Activated naive CD4-positive, alpha-beta T cell treated with anti-CD3 and anti-CD28 coated beads for 36 hours (primary cell): ENCODE measurements at regions not wholly inside any gene's neighbourhood (a gene's known extent, or its start where the extent isn't known, plus 50 kb on each side); places are given as distances from the start of the nearest gene placed in this dataset.

Experiments
- CTCF ChIA-PET: fragments of 350-600 bp; sonication (Branson Sonifier 250); formaldehyde crosslinking; loops from one replicate; lab custom pipeline; 2021; ENCODE audit warnings: antibody characterized with exemption; lab: Charles Lee
- DNase-seq: peaks from one replicate; pipeline ENCODE4 v3.0.0-alpha.2; 2020
- H3K27ac Mint-ChIP-seq: one replicate; pipeline ENCODE4 v1.8.0; 2021; ENCODE audit warnings: mild to moderate bottlenecking, mixed read lengths
- H3K27me3 Mint-ChIP-seq: one replicate; pipeline ENCODE4 v1.8.0; 2021; ENCODE audit warnings: low read depth, mixed read lengths
- H3K36me3 Mint-ChIP-seq: one replicate; pipeline ENCODE4 v1.8.0; 2021; ENCODE audit warnings: low read depth, mixed read lengths
- H3K4me1 Mint-ChIP-seq: one replicate; pipeline ENCODE4 v1.8.0; 2021; ENCODE audit warnings: low read depth, mixed read lengths
- H3K4me3 Mint-ChIP-seq: one replicate; pipeline ENCODE4 v1.8.0; 2021; ENCODE audit warnings: mild to moderate bottlenecking, moderate library complexity, mixed read lengths
- H3K9me3 Mint-ChIP-seq: one replicate; pipeline ENCODE4 v1.8.0; 2021; ENCODE audit warnings: mixed read lengths
- intact Hi-C: fragments of 100-400 bp; cut with micrococcal nuclease; formaldehyde crosslinking; loops from one replicate; pipeline ENCODE4 v1.15.1; 2023

- DNase-seq, result no peak
- intact Hi-C loops, result no loop called here
- H3K9me3 Mint-ChIP-seq, result peaks cover 3% of the 10 kb centered on the region
- H3K27ac Mint-ChIP-seq, result no peak overlapping the region
- no peaks in the 10 kb centered on the region for H3K4me1 Mint-ChIP-seq
- CTCF ChIA-PET, result interaction anchor here (0.8 kb wide), 1 partner anchor 204 kb away, joined by 7 read pairs; no protein-coding TSS in a partner anchor
- H3K4me3 Mint-ChIP-seq, result no peak overlapping the region
- H3K36me3 Mint-ChIP-seq, result no peaks in the 10 kb centered on the region
- peaks cover 8% of the 10 kb centered on the region for H3K27me3 Mint-ChIP-seq
Measured at GRCh38 chr13:32932376-32932775, 83.8 kb upstream of the KL start.

GRCh38 chr13:32936716-32937115 lies 79.5 kb upstream of the KL start:
- Mint-ChIP-seq H3K9me3 (peaks cover 7% of the 10 kb centered on the region), H3K4me3 (no peak overlapping the region), H3K4me1 (peaks cover 11% of the 10 kb centered on the region), H3K27ac (no peak overlapping the region), H3K36me3 (no peaks in the 10 kb centered on the region), H3K27me3 (peaks cover 8% of the 10 kb centered on the region)
- intact Hi-C loops, result no loop called here
- CTCF ChIA-PET, result no interaction called here
- no peak for DNase-seq

DNA sequence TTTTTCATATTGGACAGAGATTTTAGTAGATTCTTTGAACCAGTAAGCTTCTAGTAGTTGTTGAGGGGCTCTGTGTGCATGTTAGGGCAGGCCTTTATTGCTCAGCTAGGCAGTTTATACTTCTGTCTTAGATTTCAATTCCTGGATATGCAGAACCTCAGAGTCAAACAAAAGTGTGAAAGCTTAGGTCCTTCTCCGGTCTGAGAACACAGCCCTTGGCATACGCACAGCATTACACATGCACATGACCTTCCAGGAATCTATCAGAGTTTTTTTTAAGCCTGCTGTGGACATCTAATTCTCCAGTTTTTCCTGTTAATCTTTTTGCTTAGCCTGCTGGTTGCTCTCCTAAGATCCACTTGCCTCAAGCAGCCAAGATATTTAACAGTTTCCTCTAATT lies 77.9 kb upstream of the KL start:
- H3K27ac Mint-ChIP-seq, result no peak overlapping the region
- H3K36me3 Mint-ChIP-seq, result no peaks in the 10 kb centered on the region
- no peak overlapping the region for H3K4me3 Mint-ChIP-seq
- peaks cover 12% of the 10 kb centered on the region for H3K4me1 Mint-ChIP-seq
- peaks cover 6% of the 10 kb centered on the region for H3K27me3 Mint-ChIP-seq
- CTCF ChIA-PET, result no interaction called here
- intact Hi-C loops, result no loop called here
- no peak for DNase-seq
- peaks cover 4% of the 10 kb centered on the region for H3K9me3 Mint-ChIP-seq

DNA sequence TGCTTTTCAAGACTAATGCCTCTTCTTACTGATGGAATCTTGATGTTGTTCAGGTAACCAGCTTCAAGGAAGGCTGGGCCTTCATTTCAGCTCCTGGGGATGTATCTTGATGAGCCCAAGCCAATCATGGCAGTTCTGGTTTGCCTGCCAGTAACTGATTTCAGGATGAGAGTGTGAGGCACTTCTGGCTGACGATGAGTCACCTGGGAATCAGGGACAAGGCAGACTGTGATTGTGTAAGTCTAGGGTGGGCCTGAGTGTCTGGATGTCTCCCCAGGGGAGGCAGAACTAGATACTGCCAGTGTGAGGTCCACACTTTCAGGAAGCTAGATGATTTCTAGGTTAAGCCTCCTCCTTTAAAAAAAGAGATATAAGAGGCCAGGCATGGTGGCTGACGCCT lies 77.3 kb upstream of the KL start:
- H3K4me3 Mint-ChIP-seq, result no peak overlapping the region
- CTCF ChIA-PET, result no interaction called here
- no peak overlapping the region for H3K27ac Mint-ChIP-seq
- no peaks in the 10 kb centered on the region for H3K36me3 Mint-ChIP-seq
- no peak for DNase-seq
- peaks cover 1% of the 10 kb centered on the region for H3K27me3 Mint-ChIP-seq
- H3K9me3 Mint-ChIP-seq, result peaks cover 4% of the 10 kb centered on the region
- intact Hi-C loops, result no loop called here
- H3K4me1 Mint-ChIP-seq, result peaks cover 12% of the 10 kb centered on the region

DNA sequence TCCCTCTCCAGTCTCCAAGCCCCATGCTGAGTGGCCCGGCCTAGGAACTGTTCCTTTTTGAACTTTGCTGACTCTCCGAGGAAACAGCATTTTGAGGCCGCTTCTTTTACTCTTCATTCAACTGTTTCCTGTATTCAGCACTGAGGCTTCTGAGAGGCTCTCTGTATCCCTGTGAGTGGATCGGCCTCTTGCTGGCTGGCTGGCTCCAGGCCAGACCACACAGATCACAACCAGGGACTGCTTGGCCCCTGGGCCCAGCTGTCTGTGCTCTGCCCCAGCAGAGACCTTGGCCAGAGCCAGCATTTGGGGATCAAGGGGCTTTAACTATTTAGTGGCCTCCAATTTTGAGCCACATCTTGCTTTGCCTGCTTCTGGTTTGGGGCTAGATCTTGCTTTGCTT lies 75.6 kb upstream of the KL start:
- Mint-ChIP-seq H3K9me3 (peaks cover 4% of the 10 kb centered on the region), H3K36me3 (no peaks in the 10 kb centered on the region), H3K4me1 (peaks cover 12% of the 10 kb centered on the region), H3K27ac (no peak overlapping the region), H3K4me3 (no peak overlapping the region), H3K27me3 (no peaks in the 10 kb centered on the region)
- CTCF ChIA-PET, result no interaction called here
- no peak for DNase-seq
- intact Hi-C loops, result no loop called here

DNA sequence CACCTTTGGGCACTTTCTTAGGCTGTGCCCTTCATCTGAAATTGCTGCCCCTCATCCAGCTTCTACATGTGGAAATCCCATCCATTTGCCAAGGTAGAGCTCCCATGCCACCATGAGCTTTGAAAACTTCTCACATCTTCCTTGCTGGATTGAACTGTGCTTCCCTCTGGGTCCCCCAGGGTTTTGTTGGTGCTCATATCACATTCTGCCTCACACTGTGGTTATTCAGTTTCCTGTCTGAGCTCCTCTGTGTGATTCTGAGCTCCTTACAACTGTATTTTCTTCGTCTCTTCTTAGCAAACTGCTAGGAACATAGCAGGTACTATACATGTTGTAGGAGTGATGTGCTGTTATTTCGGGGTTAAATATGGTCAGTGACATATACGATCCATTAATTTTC lies 74.9 kb upstream of the KL start:
- DNase-seq, result no peak
- CTCF ChIA-PET, result interaction anchor here (0.7 kb wide), 1 partner anchor 119 kb away, joined by 3 read pairs; no protein-coding TSS in a partner anchor
- no peaks in the 10 kb centered on the region for H3K27me3 Mint-ChIP-seq
- intact Hi-C loops, result no loop called here
- peaks cover 12% of the 10 kb centered on the region for H3K4me1 Mint-ChIP-seq
- H3K4me3 Mint-ChIP-seq, result no peak overlapping the region
- H3K27ac Mint-ChIP-seq, result no peak overlapping the region
- H3K36me3 Mint-ChIP-seq, result no peaks in the 10 kb centered on the region
- peaks cover 4% of the 10 kb centered on the region for H3K9me3 Mint-ChIP-seq

- intact Hi-C loops, result no loop called here
- Mint-ChIP-seq H3K36me3 (no peaks in the 10 kb centered on the region), H3K27me3 (no peaks in the 10 kb centered on the region), H3K4me1 (peaks cover 2% of the 10 kb centered on the region), H3K4me3 (no peak overlapping the region), H3K27ac (no peak overlapping the region), H3K9me3 (no peaks in the 10 kb centered on the region)
- DNase-seq, result no peak
- CTCF ChIA-PET, result no interaction called here
Measured at GRCh38 chr13:32946558-32946957, 69.7 kb upstream of the KL start.

DNA sequence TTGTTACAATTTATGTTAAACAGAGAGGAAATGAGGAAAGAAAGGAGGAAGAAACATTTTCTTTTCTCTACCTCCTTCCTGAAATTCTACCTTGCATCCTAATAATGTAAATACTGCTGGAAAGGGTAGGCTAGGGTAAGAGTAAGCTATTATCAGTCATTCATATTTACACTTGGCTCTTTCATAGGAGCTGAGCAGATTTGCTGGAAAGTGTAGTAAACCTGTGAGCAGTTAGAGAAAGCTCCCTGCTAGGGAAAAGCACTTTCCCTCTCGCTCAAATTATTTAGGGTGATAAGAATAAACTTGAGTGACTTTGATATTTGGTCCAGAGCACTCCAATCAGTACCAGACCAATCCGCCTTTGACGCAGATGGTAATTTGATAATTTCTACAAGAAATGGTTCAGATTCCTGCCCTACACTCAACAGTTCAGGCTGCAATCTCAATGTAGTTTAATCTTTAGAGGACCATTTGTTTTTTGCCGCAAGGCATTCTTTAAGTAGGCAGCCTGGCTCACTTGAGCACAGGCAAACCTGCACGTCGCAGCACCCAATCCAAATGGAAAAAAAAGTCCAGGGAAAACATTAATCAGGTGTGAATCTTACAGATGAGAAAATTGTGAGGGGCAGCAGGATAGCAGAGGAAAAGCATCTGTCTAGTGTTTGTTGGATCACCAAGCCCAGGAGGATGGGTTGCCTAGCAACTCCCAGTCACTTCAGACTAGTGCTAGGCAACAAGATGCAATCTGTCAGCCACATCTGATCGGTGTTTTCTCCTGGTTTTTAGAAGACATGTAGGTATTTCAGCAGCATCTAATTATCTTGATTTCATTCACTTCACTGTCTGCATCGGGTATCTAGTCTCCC lies 68.6 kb upstream of the KL start:
- Mint-ChIP-seq H3K27ac (no peak overlapping the region), H3K27me3 (no peaks in the 10 kb centered on the region), H3K4me3 (no peak overlapping the region), H3K9me3 (no peaks in the 10 kb centered on the region), H3K4me1 (no peaks in the 10 kb centered on the region), H3K36me3 (no peaks in the 10 kb centered on the region)
- CTCF ChIA-PET, result interaction anchor here (0.5 kb wide), 1 partner anchor 1117 kb away, joined by 4 read pairs; no protein-coding TSS in a partner anchor
- intact Hi-C loops, result no loop called here
- no peak for DNase-seq

DNA sequence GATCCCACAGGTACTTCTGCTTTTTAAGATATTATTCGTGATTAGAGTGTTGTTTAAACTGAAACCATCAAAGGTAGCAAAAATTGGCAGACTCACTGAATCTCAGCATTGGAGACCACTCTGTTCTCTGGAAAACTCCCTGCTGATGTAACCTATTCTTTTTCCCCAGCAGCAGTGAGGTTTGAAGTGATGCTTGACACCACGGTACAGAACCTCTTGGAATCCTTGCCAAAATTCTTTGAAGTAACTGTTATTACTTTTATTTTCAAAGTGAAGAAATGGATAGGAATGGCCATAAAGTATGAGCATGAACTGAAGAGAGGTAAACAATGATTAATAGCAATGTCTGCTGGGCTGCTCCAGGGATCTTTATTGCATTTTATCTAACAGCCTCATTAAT lies 66.4 kb upstream of the KL start:
- no peaks in the 10 kb centered on the region for H3K4me1 Mint-ChIP-seq
- H3K36me3 Mint-ChIP-seq, result no peaks in the 10 kb centered on the region
- H3K27me3 Mint-ChIP-seq, result no peaks in the 10 kb centered on the region
- H3K27ac Mint-ChIP-seq, result no peak overlapping the region
- no peak overlapping the region for H3K4me3 Mint-ChIP-seq
- no peaks in the 10 kb centered on the region for H3K9me3 Mint-ChIP-seq
- no peak for DNase-seq
- intact Hi-C loops, result no loop called here
- CTCF ChIA-PET, result no interaction called here

GRCh38 chr13:32951580-32951979 lies 64.6 kb upstream of the KL start:
- H3K27me3 Mint-ChIP-seq, result no peaks in the 10 kb centered on the region
- CTCF ChIA-PET, result no interaction called here
- H3K4me1 Mint-ChIP-seq, result no peaks in the 10 kb centered on the region
- H3K4me3 Mint-ChIP-seq, result no peak overlapping the region
- no peak overlapping the region for H3K27ac Mint-ChIP-seq
- no peaks in the 10 kb centered on the region for H3K36me3 Mint-ChIP-seq
- intact Hi-C loops, result no loop called here
- no peak for DNase-seq
- H3K9me3 Mint-ChIP-seq, result no peaks in the 10 kb centered on the region

DNA sequence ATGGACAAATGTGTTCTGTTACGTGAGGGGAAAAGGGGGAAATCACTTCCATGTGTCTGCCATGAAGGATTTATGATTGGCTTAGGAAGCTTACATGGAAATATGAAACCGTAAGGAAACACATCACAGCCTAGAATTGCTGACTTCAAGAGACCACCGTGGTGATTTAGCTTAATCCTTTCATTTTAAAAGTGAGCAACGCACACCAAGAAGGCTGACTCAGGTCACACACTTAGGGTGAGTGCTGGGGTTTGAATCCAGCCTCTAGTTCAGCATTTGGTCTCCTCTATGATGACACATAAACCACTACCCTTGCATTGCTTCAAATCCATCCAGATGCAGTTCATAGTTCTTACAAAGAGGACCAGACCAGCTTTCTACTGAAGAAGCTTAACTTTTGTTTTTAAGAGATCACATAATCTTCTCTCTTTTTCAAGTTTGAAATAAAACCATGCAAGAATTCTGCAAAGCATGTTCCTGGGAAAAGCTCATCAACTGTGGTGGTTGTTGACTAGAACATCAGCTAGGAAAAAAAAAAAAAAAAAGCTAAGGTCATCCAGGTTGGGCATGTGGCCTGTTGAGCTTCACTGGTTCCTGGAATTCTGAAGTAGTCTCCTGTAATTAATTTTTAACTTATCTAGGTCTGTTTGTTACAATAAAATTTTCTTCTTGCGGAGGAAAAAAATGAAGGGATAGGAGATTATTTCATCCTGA lies 60.2 kb upstream of the KL start:
- H3K27ac Mint-ChIP-seq, result no peak overlapping the region
- no peaks in the 10 kb centered on the region for H3K4me1 Mint-ChIP-seq
- no peak for DNase-seq
- H3K9me3 Mint-ChIP-seq, result no peaks in the 10 kb centered on the region
- intact Hi-C loops, result no loop called here
- no peak overlapping the region for H3K4me3 Mint-ChIP-seq
- H3K27me3 Mint-ChIP-seq, result peaks cover 2% of the 10 kb centered on the region
- no peaks in the 10 kb centered on the region for H3K36me3 Mint-ChIP-seq
- CTCF ChIA-PET, result interaction anchor here (1.0 kb wide), 1 partner anchor 45 kb away, joined by 3 read pairs; no protein-coding TSS in a partner anchor

DNA sequence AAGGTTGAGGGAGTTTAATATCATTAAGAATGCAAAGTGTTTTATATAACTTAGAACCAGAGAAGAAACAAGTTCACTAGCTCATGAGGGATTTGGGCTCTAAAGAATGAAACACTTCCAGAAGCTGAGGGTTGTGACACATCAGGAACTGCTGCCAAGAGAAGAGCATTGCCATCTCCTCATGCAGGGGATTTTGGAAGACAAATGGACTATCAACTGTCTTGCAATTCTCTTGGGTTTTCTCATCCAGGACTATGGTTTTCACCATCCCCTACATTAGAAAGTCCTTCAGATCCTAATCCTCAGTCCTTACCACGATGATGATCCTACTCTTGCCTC lies 59.7 kb upstream of the KL start:
- intact Hi-C loops, result no loop called here
- Mint-ChIP-seq H3K9me3 (no peaks in the 10 kb centered on the region), H3K4me1 (no peaks in the 10 kb centered on the region), H3K4me3 (no peak overlapping the region), H3K36me3 (no peaks in the 10 kb centered on the region), H3K27ac (no peak overlapping the region), H3K27me3 (peaks cover 2% of the 10 kb centered on the region)
- DNase-seq, result no peak
- CTCF ChIA-PET, result no interaction called here

DNA sequence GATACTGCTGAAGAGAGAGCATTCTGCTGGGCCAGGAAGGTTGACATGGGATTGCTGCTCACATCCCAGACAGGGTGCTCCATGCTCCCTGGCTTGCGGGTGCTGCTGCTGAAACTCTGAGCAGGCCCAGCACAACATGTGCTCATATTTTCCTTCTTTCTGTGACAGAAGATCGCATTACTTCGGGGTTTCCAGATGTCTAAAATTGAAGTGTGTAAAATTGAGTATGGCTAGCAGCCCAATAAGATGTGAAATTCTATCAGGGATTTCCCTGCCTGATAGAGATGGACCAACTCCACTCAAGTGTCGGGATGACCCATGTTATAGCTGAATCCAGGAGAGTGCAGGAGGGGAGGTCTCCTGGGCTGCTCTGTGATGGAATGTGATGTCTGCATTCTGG lies 55.6 kb upstream of the KL start:
- peaks cover 2% of the 10 kb centered on the region for H3K27me3 Mint-ChIP-seq
- intact Hi-C loops, result no loop called here
- no peaks in the 10 kb centered on the region for H3K4me1 Mint-ChIP-seq
- CTCF ChIA-PET, result no interaction called here
- H3K36me3 Mint-ChIP-seq, result no peaks in the 10 kb centered on the region
- no peak for DNase-seq
- H3K27ac Mint-ChIP-seq, result no peak overlapping the region
- H3K9me3 Mint-ChIP-seq, result no peaks in the 10 kb centered on the region
- no peak overlapping the region for H3K4me3 Mint-ChIP-seq
